ENCODE measurements at regions not wholly inside any gene's neighbourhood (a gene's known extent, or its start where the extent isn't known, plus 50 kb on each side); places are given as distances from the start of the nearest gene placed in this dataset.

GRCh38 chr11:128305588-128305987, 281.8 kb downstream of the ETS1 start:
- no peak for TF ChIP-seq CTCF (IDR thresholded peaks at IDR 0.05)
- TF ChIP-seq ESRRA (CRISPR knock-in tag; IDR thresholded peaks at IDR 0.05; ENCODE audit: borderline replicate concordance) = no peak
- TF ChIP-seq HMGXB4 (CRISPR knock-in tag; IDR thresholded peaks at IDR 0.05) = no peak
- no peak for TF ChIP-seq ELF4 (CRISPR knock-in tag; IDR thresholded peaks at IDR 0.05; ENCODE audit: low read depth)
- no peak for TF ChIP-seq SP1 (CRISPR knock-in tag; conservative IDR thresholded peaks at IDR 0.05)

Measured in WTC11 (cell line).